ENCODE measurements at regions not wholly inside any gene's neighbourhood (a gene's known extent, or its start where the extent isn't known, plus 50 kb on each side); places are given as distances from the start of the nearest gene placed in this dataset.

DNA sequence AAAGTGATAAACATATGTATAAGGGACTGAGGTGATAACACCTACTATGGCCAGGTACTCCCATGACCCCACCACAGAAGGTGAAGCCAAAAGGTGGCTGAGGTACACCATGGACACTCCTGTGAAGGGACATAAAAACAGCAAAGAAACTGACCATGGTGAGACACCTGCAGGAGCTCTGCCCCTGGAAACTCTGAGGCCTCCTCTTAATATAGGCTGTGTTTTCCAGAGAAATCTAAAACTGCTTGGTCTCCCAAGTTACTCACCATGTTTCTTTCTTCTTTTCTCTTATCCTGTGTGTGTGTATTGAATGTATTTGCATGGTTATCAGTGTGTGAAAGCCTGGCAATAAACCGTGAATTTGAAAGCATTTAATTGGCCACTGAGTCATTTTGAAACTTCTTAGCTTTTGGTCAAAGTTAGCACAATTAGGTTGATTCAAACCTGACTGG lies 739.3 kb upstream of the GCFC2 start:
- TF ChIP-seq CTCF (IDR thresholded peaks at IDR 0.05): no peak
- no peak for TF ChIP-seq POLR2A (IDR thresholded peaks at IDR 0.05)
